GM12891 (cell line): ENCODE measurements at regions not wholly inside any gene's neighbourhood (a gene's known extent, or its start where the extent isn't known, plus 50 kb on each side); places are given as distances from the start of the nearest gene placed in this dataset.
A peak's percentile ranks its signal among the peaks of the same experiment; 100 is the strongest.

ENCODE experiments used
- DNase-seq: peaks from one replicate; pipeline ENCODE4 v3.0.0; 2011; ENCODE audit warnings: low spot score; ENCODE audit not compliant: insufficient read length
- FAIRE-seq: peaks from 2 replicates; lab custom pipeline; 2011; peaks lifted over from hg19 to GRCh38; lab: Jason Lieb, UNC
- PAX5 ChIP-seq: IDR thresholded peaks from 2 replicates; pipeline ENCODE4 v1.6.1; 2011; ENCODE audit warnings: low read length, moderate library complexity, mild to moderate bottlenecking; ENCODE audit not compliant: insufficient read depth, severe bottlenecking
- POLR2A ChIP-seq: IDR thresholded peaks from 2 replicates; pipeline ENCODE4 v1.6.1; 2011; ENCODE audit warnings: low read depth, low read length, control low read depth
- POLR2AphosphoS5 ChIP-seq: IDR thresholded peaks from 2 replicates; pipeline ENCODE4 v1.6.1; 2011; ENCODE audit warnings: low read depth, low read length, control low read depth
- POU2F2 ChIP-seq: IDR thresholded peaks from 2 replicates; pipeline ENCODE4 v1.6.1; 2011; ENCODE audit warnings: low read depth, mild to moderate bottlenecking, control low read depth, low read length, moderate library complexity
- SPI1 ChIP-seq: IDR thresholded peaks from 2 replicates; pipeline ENCODE4 v1.6.1; 2011; ENCODE audit warnings: low read depth, low read length, control low read depth
- TAF1 ChIP-seq: IDR thresholded peaks from 2 replicates; pipeline ENCODE4 v1.6.1; 2011; ENCODE audit warnings: low read depth, low read length, control low read depth

DNA sequence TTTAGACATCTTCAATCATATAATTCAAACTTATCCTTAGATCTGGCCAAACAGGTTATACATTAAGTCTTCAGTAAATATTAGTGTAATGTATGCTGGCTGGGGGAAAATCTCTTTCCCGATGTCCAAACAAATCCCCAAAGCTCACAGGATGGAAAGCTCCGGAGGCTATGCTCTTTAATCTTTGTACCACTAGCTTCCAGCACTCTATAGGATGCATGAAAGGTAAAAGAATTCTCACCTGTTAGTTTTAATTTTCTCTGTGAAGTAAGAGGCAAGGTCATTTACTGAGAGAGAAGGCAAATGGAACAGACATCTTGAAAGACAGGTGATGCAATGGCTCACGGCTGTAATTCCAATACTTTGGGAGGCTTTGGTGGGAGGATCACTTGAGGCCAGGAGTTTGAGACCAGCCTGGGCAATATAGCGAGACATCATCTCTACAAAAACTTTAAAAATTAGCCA is 99.8 kb upstream of the KIF5B start:
- TF ChIP-seq SPI1 (no peak), PAX5 (no peak), POLR2A (no peak), POLR2AphosphoS5 (no peak), POU2F2 (no peak), TAF1 (no peak)
- no peak for DNase-seq
- FAIRE-seq = no peak

DNA sequence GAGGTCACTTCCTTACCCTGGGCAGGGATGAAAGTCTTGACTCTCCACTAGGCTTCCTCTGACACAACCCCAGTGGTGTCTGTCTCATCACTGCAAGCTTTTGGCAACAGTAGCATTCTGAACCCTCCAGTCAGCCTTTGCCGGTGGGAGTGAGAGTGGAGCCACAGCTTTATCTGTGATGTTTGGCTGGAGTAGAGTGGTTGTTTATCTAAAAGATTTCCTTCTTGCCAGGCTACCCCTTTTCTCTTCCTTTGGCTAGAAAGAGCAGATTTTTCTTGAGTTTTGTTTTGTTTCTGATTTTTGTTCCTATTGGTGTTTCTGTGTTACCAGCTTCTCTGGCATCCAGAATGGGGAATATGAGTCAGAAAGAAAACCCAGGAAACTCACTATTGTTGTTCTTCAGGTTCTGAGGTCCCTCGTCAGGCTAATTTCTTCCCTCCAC is 98.9 kb upstream of the KIF5B start:
- DNase-seq = no peak
- FAIRE-seq = no peak
- no peak for TF ChIP-seq TAF1
- no peak for TF ChIP-seq POLR2AphosphoS5
- no peak for TF ChIP-seq SPI1
- TF ChIP-seq POLR2A = no peak
- no peak for TF ChIP-seq PAX5
- no peak for TF ChIP-seq POU2F2

DNA sequence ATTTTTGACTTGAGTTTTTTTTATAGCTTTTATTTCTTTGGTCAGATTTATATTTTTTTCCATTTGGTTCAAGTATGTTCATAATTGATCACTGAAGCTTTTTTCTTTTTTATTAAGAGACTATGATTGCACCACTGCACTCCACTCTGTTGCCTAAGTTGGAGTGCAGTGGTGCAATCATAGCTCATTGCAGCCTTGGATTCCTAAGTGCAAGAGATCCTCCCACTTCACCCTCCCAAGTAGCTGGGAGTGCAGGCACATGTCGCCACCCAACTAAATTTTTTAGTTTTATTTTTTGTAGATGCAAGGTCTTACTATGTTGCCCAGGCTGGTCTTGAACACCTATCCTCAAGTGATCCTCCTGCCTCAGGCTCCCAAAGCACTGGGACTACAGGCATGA is 97.7 kb upstream of the KIF5B start:
- no peak for DNase-seq
- TF ChIP-seq TAF1 (no peak), POU2F2 (no peak), SPI1 (no peak), POLR2AphosphoS5 (no peak), PAX5 (no peak)
- no peak for FAIRE-seq

- DNase-seq (no peak), FAIRE-seq (no peak)
- TF ChIP-seq POLR2AphosphoS5 (no peak), POLR2A (no peak), TAF1 (no peak), PAX5 (no peak), POU2F2 (no peak), SPI1 (no peak)
Observed at GRCh38 chr10:32153252-32153651, 97.0 kb upstream of the KIF5B start.

GRCh38 chr10:32151871-32152270 is 95.6 kb upstream of the KIF5B start:
- DNase-seq (no peak), FAIRE-seq (no peak)
- TF ChIP-seq PAX5 (no peak), POLR2AphosphoS5 (no peak)

GRCh38 chr10:32150532-32151101 is 94.4 kb upstream of the KIF5B start:
- TF ChIP-seq POLR2AphosphoS5 = no peak
- no peak for TF ChIP-seq POU2F2
- TF ChIP-seq TAF1 = no peak
- TF ChIP-seq SPI1 = no peak
- no peak for TF ChIP-seq POLR2A
- TF ChIP-seq PAX5 = no peak
- DNase-seq (no peak), FAIRE-seq (no peak)

- peak; percentile 59 for DNase-seq
- TF ChIP-seq POLR2A (no peak), PAX5 (peak; percentile 78), POU2F2 (0 out of 2 replicates have a peak, but pooled peaks have one; percentile 25)
- FAIRE-seq = peak; percentile 35
Observed at GRCh38 chr10:32149252-32149955, 93.2 kb upstream of the KIF5B start.

DNA sequence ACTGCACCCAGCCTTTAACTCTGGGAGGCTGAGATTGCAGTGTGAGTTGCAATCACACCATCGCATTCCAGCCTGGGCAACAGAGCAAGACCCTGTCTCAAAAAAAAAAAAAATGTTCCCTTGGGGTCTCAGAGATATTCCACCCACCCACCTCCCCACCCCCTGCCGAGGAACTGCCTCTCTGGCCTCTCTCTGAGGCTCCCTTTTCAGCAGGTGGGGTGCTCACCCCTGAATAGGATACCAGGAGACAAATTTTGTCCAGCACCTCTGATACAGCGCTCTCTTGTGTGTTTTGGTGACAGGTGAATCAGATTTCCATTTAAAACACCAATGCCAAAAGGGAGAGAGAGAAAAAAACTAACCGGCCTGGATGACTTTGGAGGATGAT is 92.6 kb upstream of the KIF5B start:
- TF ChIP-seq POLR2A (no peak), POLR2AphosphoS5 (no peak), SPI1 (no peak), TAF1 (no peak), PAX5 (no peak), POU2F2 (no peak)
- FAIRE-seq = no peak

GRCh38 chr10:32147730-32148129 is 91.5 kb upstream of the KIF5B start:
- no peak for FAIRE-seq
- TF ChIP-seq PAX5 (no peak), SPI1 (no peak), POLR2AphosphoS5 (no peak), POLR2A (no peak), TAF1 (no peak), POU2F2 (no peak)
- no peak for DNase-seq

More for the DNA sequence above, 92.6 kb upstream of the KIF5B start:
- DNase-seq = peak; percentile 17

- FAIRE-seq = no peak
- TF ChIP-seq PAX5 (no peak), SPI1 (no peak), POU2F2 (no peak), POLR2AphosphoS5 (no peak), POLR2A (no peak), TAF1 (no peak)
- no peak for DNase-seq
Observed at GRCh38 chr10:32146166-32146565, 89.9 kb upstream of the KIF5B start.
